Skeletal muscle cell (primary cell): ENCODE measurements at regions not wholly inside any gene's neighbourhood (a gene's known extent, or its start where the extent isn't known, plus 50 kb on each side); places are given as distances from the start of the nearest gene placed in this dataset.
"Not testable (repeated sequence)": the region's sequence is repeated elsewhere in the genome, so short reads cannot be mapped to it uniquely, and the experiment has no call there.

ENCODE experiments used
- DNase-seq: peaks from one replicate; pipeline ENCODE4 v3.0.0-alpha.2; 2010; ENCODE audit warnings: low read depth
- H3K4me3 ChIP-seq: 2 replicates; pipeline ENCODE4 v1.5.1; 2011; ENCODE audit warnings: low read depth, mild to moderate bottlenecking, control low read depth, low read length, moderate library complexity

GRCh38 chr2:239869272-239870155 is 155.6 kb downstream of the NDUFA10 start:
- DNase-seq = no peak
- H3K4me3 ChIP-seq = no peak overlapping the region

- no peak overlapping the region for H3K4me3 ChIP-seq
- no peak for DNase-seq
Measured at GRCh38 chr2:239868556-239869181, 156.5 kb downstream of the NDUFA10 start.

GRCh38 chr2:239866778-239867177 is 158.4 kb downstream of the NDUFA10 start:
- H3K4me3 ChIP-seq = no peak overlapping the region
- no peak for DNase-seq

GRCh38 chr2:239866350-239866749 is 158.8 kb downstream of the NDUFA10 start:
- H3K4me3 ChIP-seq = no peak overlapping the region
- DNase-seq = no peak

- H3K4me3 ChIP-seq, DNase-seq: not testable (repeated sequence)
Measured at GRCh38 chr2:239865856-239866255, 159.3 kb downstream of the NDUFA10 start.

GRCh38 chr2:239865059-239865639 is 160.0 kb downstream of the NDUFA10 start:
- DNase-seq = no peak
- no peak overlapping the region for H3K4me3 ChIP-seq

- DNase-seq = no peak
- no peak overlapping the region for H3K4me3 ChIP-seq
Measured at GRCh38 chr2:239864247-239865058, 160.7 kb downstream of the NDUFA10 start.

- DNase-seq = no peak
- H3K4me3 ChIP-seq = no peak overlapping the region
Measured at GRCh38 chr2:239862613-239863012, 162.5 kb downstream of the NDUFA10 start.

GRCh38 chr2:239858179-239858578 is 167.0 kb downstream of the NDUFA10 start:
- no peak for DNase-seq
- no peak overlapping the region for H3K4me3 ChIP-seq

- no peak for DNase-seq
- H3K4me3 ChIP-seq = no peak overlapping the region
Measured at GRCh38 chr2:239857591-239857990, 167.6 kb downstream of the NDUFA10 start.

- DNase-seq = no peak
- H3K4me3 ChIP-seq = no peak overlapping the region
Measured at GRCh38 chr2:239856620-239857285, 168.4 kb downstream of the NDUFA10 start.

GRCh38 chr2:239855863-239856587 is 169.1 kb downstream of the NDUFA10 start:
- H3K4me3 ChIP-seq = no peak overlapping the region
- DNase-seq = no peak

GRCh38 chr2:239854596-239854995 is 170.5 kb downstream of the NDUFA10 start:
- H3K4me3 ChIP-seq = no peak overlapping the region
- DNase-seq = no peak

GRCh38 chr2:239853706-239854327 is 171.3 kb downstream of the NDUFA10 start:
- no peak overlapping the region for H3K4me3 ChIP-seq
- no peak for DNase-seq

GRCh38 chr2:239853121-239853520 is 172.0 kb downstream of the NDUFA10 start:
- H3K4me3 ChIP-seq = no peak overlapping the region
- no peak for DNase-seq

GRCh38 chr2:239852272-239852671 is 172.9 kb downstream of the NDUFA10 start:
- no peak overlapping the region for H3K4me3 ChIP-seq
- no peak for DNase-seq

GRCh38 chr2:239846789-239847676 is 178.1 kb downstream of the NDUFA10 start:
- no peak overlapping the region for H3K4me3 ChIP-seq
- no peak for DNase-seq
